ENCODE measurements at regions not wholly inside any gene's neighbourhood (a gene's known extent, or its start where the extent isn't known, plus 50 kb on each side); places are given as distances from the start of the nearest gene placed in this dataset.

DNA sequence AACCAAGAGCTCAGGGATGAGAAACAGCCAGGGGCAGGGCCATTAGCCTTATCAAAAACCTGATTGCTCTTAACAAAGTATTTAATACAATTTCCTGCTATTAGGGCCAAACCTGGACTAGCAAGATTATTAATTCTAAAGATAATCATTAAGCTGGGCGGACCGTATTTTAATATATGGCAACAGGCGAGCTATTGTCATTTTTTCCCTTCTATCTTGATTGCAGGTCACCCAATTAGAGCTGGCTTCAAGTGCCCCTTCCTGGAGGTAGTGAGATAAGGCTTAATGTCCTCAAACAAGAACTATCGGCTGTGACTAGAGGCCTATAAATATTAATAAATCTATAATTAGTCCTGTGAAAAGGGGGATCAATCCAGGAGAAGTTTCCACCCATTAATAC lies 66.0 kb upstream of the BLCAP start:
- peaks cover 19% of the 10 kb centered on the region for H3K27me3 Mint-ChIP-seq (ENCODE audit: insufficient read depth, unreplicated experiment)
- H3K27me3 ChIP-seq (replicated peaks; ENCODE audit: control insufficient read depth, insufficient read depth, low read length), result peaks cover 4% of the 10 kb centered on the region
- no peaks in the 10 kb centered on the region for H3K9me3 Mint-ChIP-seq (ENCODE audit: unreplicated experiment)
- no peak overlapping the region for H3K27ac Mint-ChIP-seq (ENCODE audit: unreplicated experiment)
- ChIA-PET POLR2A (no interaction called here), CTCF (interaction anchor here (1.2 kb wide), 1 partner anchor 30 kb away, joined by 4 read pairs; no protein-coding TSS in a partner anchor)
- H3K36me3 ChIP-seq (ENCODE audit: control insufficient read depth, insufficient read depth, low read length), result no peaks in the 10 kb centered on the region
- H3K4me3 Mint-ChIP-seq (ENCODE audit: unreplicated experiment), result no peak overlapping the region
- no peak overlapping the region for H3K4me3 ChIP-seq (ENCODE audit: low read depth, low read length)
- no peaks in the 10 kb centered on the region for H3K4me1 ChIP-seq
- no peak for DNase-seq
- no peaks in the 10 kb centered on the region for H3K4me1 Mint-ChIP-seq (ENCODE audit: low read depth, unreplicated experiment)
- TF ChIP-seq, protein P1, sequence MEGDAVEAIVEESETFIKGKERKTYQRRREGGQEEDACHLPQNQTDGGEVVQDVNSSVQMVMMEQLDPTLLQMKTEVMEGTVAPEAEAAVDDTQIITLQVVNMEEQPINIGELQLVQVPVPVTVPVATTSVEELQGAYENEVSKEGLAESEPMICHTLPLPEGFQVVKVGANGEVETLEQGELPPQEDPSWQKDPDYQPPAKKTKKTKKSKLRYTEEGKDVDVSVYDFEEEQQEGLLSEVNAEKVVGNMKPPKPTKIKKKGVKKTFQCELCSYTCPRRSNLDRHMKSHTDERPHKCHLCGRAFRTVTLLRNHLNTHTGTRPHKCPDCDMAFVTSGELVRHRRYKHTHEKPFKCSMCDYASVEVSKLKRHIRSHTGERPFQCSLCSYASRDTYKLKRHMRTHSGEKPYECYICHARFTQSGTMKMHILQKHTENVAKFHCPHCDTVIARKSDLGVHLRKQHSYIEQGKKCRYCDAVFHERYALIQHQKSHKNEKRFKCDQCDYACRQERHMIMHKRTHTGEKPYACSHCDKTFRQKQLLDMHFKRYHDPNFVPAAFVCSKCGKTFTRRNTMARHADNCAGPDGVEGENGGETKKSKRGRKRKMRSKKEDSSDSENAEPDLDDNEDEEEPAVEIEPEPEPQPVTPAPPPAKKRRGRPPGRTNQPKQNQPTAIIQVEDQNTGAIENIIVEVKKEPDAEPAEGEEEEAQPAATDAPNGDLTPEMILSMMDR (IDR thresholded peaks at IDR 0.05; ENCODE audit: insufficient read depth in 1 of 2, low read depth in 1 of 2, low read length in 1 of 2, severe bottlenecking in 1 of 2, unreplicated experiment in 1 of 2), result no peak
- no peaks in the 10 kb centered on the region for H3K36me3 Mint-ChIP-seq (ENCODE audit: insufficient read depth, unreplicated experiment)
- no peaks in the 10 kb centered on the region for H3K9me3 ChIP-seq
- no TSS peak for BruUV-seq (replicated peaks)
- intact Hi-C loops (cut with micrococcal nuclease; ENCODE audit: unreplicated experiment), result loop anchor here (10.0 kb wide), 1 partner anchor 59 kb away; no protein-coding TSS in a partner anchor

DNA sequence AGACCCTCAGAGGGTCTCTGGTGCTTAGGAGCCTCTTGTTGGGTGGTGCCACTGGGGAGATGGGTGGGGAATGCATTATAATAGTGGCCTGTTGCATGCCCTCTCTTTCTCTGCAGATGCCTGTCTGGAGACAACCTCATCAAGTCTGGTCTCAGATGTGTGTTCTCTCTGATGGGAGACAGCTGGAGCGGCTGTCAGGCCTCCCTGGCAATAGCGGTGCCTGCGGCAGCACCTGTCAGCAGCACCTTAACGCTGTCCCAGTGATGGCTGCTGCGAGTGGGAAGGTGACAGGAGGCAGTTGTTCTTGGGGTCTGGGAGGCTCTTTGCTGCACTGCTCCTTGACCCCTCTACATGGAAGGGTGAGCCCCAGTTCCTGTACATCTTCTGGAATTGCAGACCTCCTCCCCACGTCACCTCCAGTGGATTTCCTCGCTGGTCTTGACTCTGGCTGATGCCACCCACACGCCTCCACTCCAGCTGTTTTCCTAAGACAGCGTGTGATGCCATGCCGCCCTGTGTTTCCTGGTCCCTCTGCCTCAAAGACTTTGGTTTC lies 63.3 kb upstream of the BLCAP start:
- Mint-ChIP-seq H3K4me3 (ENCODE audit: unreplicated experiment) (no peak overlapping the region), H3K27me3 (ENCODE audit: insufficient read depth, unreplicated experiment) (peaks cover 20% of the 10 kb centered on the region), H3K27ac (ENCODE audit: unreplicated experiment) (no peak overlapping the region), H3K36me3 (ENCODE audit: insufficient read depth, unreplicated experiment) (no peaks in the 10 kb centered on the region), H3K9me3 (ENCODE audit: unreplicated experiment) (peaks cover 10% of the 10 kb centered on the region), H3K4me1 (ENCODE audit: low read depth, unreplicated experiment) (no peaks in the 10 kb centered on the region)
- no peak for DNase-seq
- H3K4me1 ChIP-seq, result no peaks in the 10 kb centered on the region
- TF ChIP-seq, protein P1 (IDR thresholded peaks at IDR 0.05; ENCODE audit: insufficient read depth in 1 of 2, low read depth in 1 of 2, low read length in 1 of 2, severe bottlenecking in 1 of 2, unreplicated experiment in 1 of 2), result no peak
- no peak overlapping the region for H3K4me3 ChIP-seq (ENCODE audit: low read depth, low read length)
- peaks cover 1% of the 10 kb centered on the region; the same call in 1 of the 2 replicates for H3K9me3 ChIP-seq
- ChIA-PET CTCF (no interaction called here), POLR2A (no interaction called here)
- no TSS peak for BruUV-seq (replicated peaks)
- peaks cover 4% of the 10 kb centered on the region for H3K27me3 ChIP-seq (replicated peaks; ENCODE audit: control insufficient read depth, insufficient read depth, low read length)
- H3K36me3 ChIP-seq (ENCODE audit: control insufficient read depth, insufficient read depth, low read length), result no peaks in the 10 kb centered on the region
- intact Hi-C loops (cut with micrococcal nuclease; ENCODE audit: unreplicated experiment), result loop anchor here (10.0 kb wide), 1 partner anchor 56 kb away; no protein-coding TSS in a partner anchor

DNA sequence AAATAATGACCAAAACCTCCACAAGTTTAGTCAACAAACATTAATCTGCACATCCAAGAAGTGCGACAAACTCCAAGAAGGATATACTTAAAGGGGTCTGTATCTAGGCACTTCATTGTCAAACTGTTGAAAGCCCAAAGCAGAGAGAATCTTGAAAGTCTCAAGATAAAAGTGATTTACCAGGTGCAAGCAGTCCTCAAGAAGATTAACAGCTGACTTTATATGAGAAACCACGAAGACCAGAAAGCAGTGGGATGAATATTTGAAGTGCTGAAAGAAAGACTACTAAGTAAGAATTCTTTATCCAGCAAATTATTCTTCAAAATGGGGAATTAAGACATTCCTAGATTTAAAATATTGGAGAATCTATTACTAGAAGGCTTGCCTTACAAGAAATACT lies 58.4 kb upstream of the BLCAP start:
- H3K9me3 Mint-ChIP-seq (ENCODE audit: unreplicated experiment), result peaks cover 11% of the 10 kb centered on the region
- peaks cover 15% of the 10 kb centered on the region for H3K27me3 Mint-ChIP-seq (ENCODE audit: insufficient read depth, unreplicated experiment)
- no TSS peak for BruUV-seq (replicated peaks)
- H3K36me3 ChIP-seq (ENCODE audit: control insufficient read depth, insufficient read depth, low read length), result no peaks in the 10 kb centered on the region
- no peak for DNase-seq
- peaks cover under 1% of the 10 kb centered on the region; the same call in 1 of the 2 replicates for H3K27me3 ChIP-seq (replicated peaks; ENCODE audit: control insufficient read depth, insufficient read depth, low read length)
- no peak overlapping the region for H3K4me3 ChIP-seq (ENCODE audit: low read depth, low read length)
- no peaks in the 10 kb centered on the region for H3K4me1 Mint-ChIP-seq (ENCODE audit: low read depth, unreplicated experiment)
- no peak overlapping the region for H3K4me3 Mint-ChIP-seq (ENCODE audit: unreplicated experiment)
- H3K4me1 ChIP-seq, result no peaks in the 10 kb centered on the region
- intact Hi-C loops (cut with micrococcal nuclease; ENCODE audit: unreplicated experiment), result no loop called here
- no peak overlapping the region for H3K27ac Mint-ChIP-seq (ENCODE audit: unreplicated experiment)
- POLR2A ChIA-PET, result no interaction called here
- CTCF ChIA-PET, result no interaction called here
- peaks cover 5% of the 10 kb centered on the region; the same call in 1 of the 2 replicates for H3K9me3 ChIP-seq
- TF ChIP-seq, protein P1 (IDR thresholded peaks at IDR 0.05; ENCODE audit: insufficient read depth in 1 of 2, low read depth in 1 of 2, low read length in 1 of 2, severe bottlenecking in 1 of 2, unreplicated experiment in 1 of 2), result no peak
- no peaks in the 10 kb centered on the region for H3K36me3 Mint-ChIP-seq (ENCODE audit: insufficient read depth, unreplicated experiment)

Measured in Caco-2 (cell line).